Gastrocnemius medialis (tissue), 4 donors: ENCODE measurements at regions not wholly inside any gene's neighbourhood (a gene's known extent, or its start where the extent isn't known, plus 50 kb on each side); places are given as distances from the start of the nearest gene placed in this dataset.

ENCODE experiments used
- CTCF ChIP-seq, 5 experiments: fragments of 450-650 bp in 3 of 5; fragments of 200-600 bp in 2 of 5; sonication (generic) in 2 of 5; IDR thresholded peaks in 4 of 5; conservative IDR thresholded peaks in 1 of 5; 1 replicate in 4 of 5; 2 replicates in 1 of 5; pipeline ENCODE4 v1.5.1; 2016 to 2019; ENCODE audit warnings: antibody characterized with exemption in 5 of 5, mild to moderate bottlenecking in 3 of 5, moderate library complexity in 3 of 5
- POLR2A ChIP-seq, 2 donors: fragments of 450-650 bp; IDR thresholded peaks; one replicate each; pipeline ENCODE4 v1.6.1; 2017; ENCODE audit warnings: antibody characterized with exemption in 2 of 2, mild to moderate bottlenecking in 2 of 2, moderate library complexity in 2 of 2

DNA sequence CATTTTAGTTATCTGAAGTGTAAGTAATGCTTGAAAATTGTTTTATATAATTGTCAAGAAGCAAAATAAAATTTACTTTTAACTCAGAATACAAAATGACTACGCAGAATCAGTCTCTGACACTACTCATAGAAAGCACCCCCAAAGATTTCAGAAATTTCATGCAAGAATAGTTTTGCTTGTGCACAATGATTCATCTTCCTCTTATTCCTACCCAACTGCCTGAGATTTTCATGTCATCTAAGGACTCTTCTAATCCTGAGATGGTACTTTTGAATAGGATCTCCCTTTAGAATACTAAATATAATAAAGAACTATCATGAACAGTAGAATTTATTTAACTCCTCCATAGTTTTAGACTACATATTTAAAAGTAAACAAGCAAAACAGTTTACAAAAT is 485.3 kb upstream of the MGAT4C start:
- no peak for TF ChIP-seq POLR2A (IDR thresholded peaks at IDR 0.05)
- no peak for TF ChIP-seq CTCF (IDR thresholded peaks at IDR 0.05 in 4 of 5, conservative IDR thresholded peaks at IDR 0.05 in 1 of 5)
